HG02870 (cell line): ENCODE measurements at regions not wholly inside any gene's neighbourhood (a gene's known extent, or its start where the extent isn't known, plus 50 kb on each side); places are given as distances from the start of the nearest gene placed in this dataset.
A peak's percentile ranks its signal among the peaks of the same experiment; 100 is the strongest.
"Not testable (repeated sequence)": the region's sequence is repeated elsewhere in the genome, so short reads cannot be mapped to it uniquely, and the experiment has no call there.

Experiments used
- ATAC-seq: cut with Tn5 transposase; IDR thresholded peaks from one replicate; pipeline ENCODE4 v1.9.1; 2021; ENCODE audit warnings: mild to moderate bottlenecking, moderate library complexity; ENCODE audit not compliant: unreplicated experiment

- no peak for ATAC-seq
These were observed 70.6 kb downstream of the RSL24D1 start for GRCh38 chr15:55126111-55126510.

- ATAC-seq: no peak
These were observed 72.1 kb downstream of the RSL24D1 start for GRCh38 chr15:55124616-55125015.

GRCh38 chr15:55118344-55118870, 78.3 kb downstream of the RSL24D1 start:
- no peak for ATAC-seq

GRCh38 chr15:55116636-55117035, 80.1 kb downstream of the RSL24D1 start:
- ATAC-seq: no peak

GRCh38 chr15:55113736-55114135, 83.0 kb downstream of the RSL24D1 start:
- ATAC-seq: no peak

- ATAC-seq: no peak
These were observed 84.0 kb downstream of the RSL24D1 start for GRCh38 chr15:55112706-55113105.

- no peak for ATAC-seq
These were observed 86.3 kb downstream of the RSL24D1 start for GRCh38 chr15:55110446-55110845.

- peak; percentile 72 for ATAC-seq
These were observed 87.8 kb downstream of the RSL24D1 start for GRCh38 chr15:55108858-55109518.

- ATAC-seq: no peak
These were observed 88.3 kb downstream of the RSL24D1 start for GRCh38 chr15:55108448-55108847.

- ATAC-seq: no peak
These were observed 90.6 kb downstream of the RSL24D1 start for GRCh38 chr15:55106155-55106554.

- no peak for ATAC-seq
These were observed 102.6 kb downstream of the RSL24D1 start for GRCh38 chr15:55094136-55094535.

GRCh38 chr15:55088207-55088606, 108.5 kb downstream of the RSL24D1 start:
- no peak for ATAC-seq

GRCh38 chr15:55084673-55085072, 112.1 kb downstream of the RSL24D1 start:
- no peak for ATAC-seq

GRCh38 chr15:55084216-55084615, 112.5 kb downstream of the RSL24D1 start:
- no peak for ATAC-seq

- not testable (repeated sequence) for ATAC-seq
These were observed 119.7 kb downstream of the RSL24D1 start for GRCh38 chr15:55077052-55077451.

- no peak for ATAC-seq
These were observed 122.3 kb downstream of the RSL24D1 start for GRCh38 chr15:55074431-55074830.

GRCh38 chr15:55063970-55064369, 132.8 kb downstream of the RSL24D1 start:
- ATAC-seq: not testable (repeated sequence)

- no peak for ATAC-seq
These were observed 135.9 kb downstream of the RSL24D1 start for GRCh38 chr15:55060836-55061235.

GRCh38 chr15:55056500-55056899, 140.2 kb downstream of the RSL24D1 start:
- no peak for ATAC-seq

GRCh38 chr15:55044162-55044561, 152.6 kb downstream of the RSL24D1 start:
- ATAC-seq: no peak

GRCh38 chr15:55037071-55037470, 159.7 kb downstream of the RSL24D1 start:
- no peak for ATAC-seq

GRCh38 chr15:55035749-55036148, 161.0 kb downstream of the RSL24D1 start:
- no peak for ATAC-seq

GRCh38 chr15:55033574-55033973, 163.2 kb downstream of the RSL24D1 start:
- ATAC-seq: no peak
